Small intestine (tissue), 7 donors: ENCODE measurements at regions not wholly inside any gene's neighbourhood (a gene's known extent, or its start where the extent isn't known, plus 50 kb on each side); places are given as distances from the start of the nearest gene placed in this dataset.
"Not testable (repeated sequence)": the region's sequence is repeated elsewhere in the genome, so short reads cannot be mapped to it uniquely, and the experiment has no call there.

ENCODE experiments used
- DNase-seq, 2 donors: peaks; one replicate each; pipeline versions ENCODE4 v3.0.0 to v3.0.0-alpha.2; 2013
- FAIRE-seq: peaks from 2 replicates; lab custom pipeline; 2012; peaks lifted over from hg19 to GRCh38; lab: Jason Lieb, UNC
- H3K27ac ChIP-seq, 3 donors: one replicate each; pipeline ENCODE4 v1.5.1; 2013; ENCODE audit warnings: low read length in 2 of 3, mild to moderate bottlenecking in 2 of 3, control low read depth in 1 of 3, inconsistent platforms in 1 of 3, low read depth in 1 of 3, moderate library complexity in 1 of 3
- H3K27me3 ChIP-seq, 3 donors: one replicate each; pipeline ENCODE4 v1.6.1; 2013; ENCODE audit warnings: low read length in 3 of 3, inconsistent platforms in 1 of 3; ENCODE audit not compliant: control insufficient read depth in 3 of 3, insufficient read depth in 3 of 3
- H3K36me3 ChIP-seq, 3 donors: one replicate each; pipeline ENCODE4 v1.6.1; 2013; ENCODE audit warnings: low read length in 3 of 3, inconsistent platforms in 1 of 3, low read depth in 1 of 3, mild to moderate bottlenecking in 1 of 3, moderate library complexity in 1 of 3; ENCODE audit not compliant: control insufficient read depth in 3 of 3, insufficient read depth in 2 of 3
- H3K4me1 ChIP-seq, 3 donors: one replicate each; pipeline ENCODE4 v1.6.1; 2013; ENCODE audit warnings: low read length in 2 of 3, inconsistent platforms in 1 of 3, low read depth in 1 of 3, mild to moderate bottlenecking in 1 of 3, moderate library complexity in 1 of 3; ENCODE audit not compliant: control insufficient read depth in 3 of 3, insufficient read depth in 2 of 3
- H3K4me3 ChIP-seq, 3 donors: one replicate each; pipeline ENCODE4 v1.5.1; 2013; ENCODE audit warnings: low read length in 3 of 3, control low read depth in 1 of 3, inconsistent platforms in 1 of 3, low read depth in 1 of 3, mild to moderate bottlenecking in 1 of 3, moderate library complexity in 1 of 3
- H3K9me3 ChIP-seq, 2 donors: one replicate each; pipeline ENCODE4 v1.6.1; 2013; ENCODE audit warnings: low read depth in 1 of 2, low read length in 1 of 2; ENCODE audit not compliant: control insufficient read depth in 2 of 2, insufficient read depth in 1 of 2
- WGBS, 3 donors: extraction: QIAGEN DNeasy Blood & Tissue Kit; methylation state at CpG; one replicate each; pipeline ENCODE4 v1.1.7; 2013; 5-methylcytosine and 5-hydroxymethylcytosine counted together
- donor health status: healthy with polysubstance abuse.
- donor health status: control.
- donor health status: control.
- donor health status: Bipolar disorder and iron deficiency.
- donor health status: healthy.

- Histone ChIP-seq H3K27ac (no peak overlapping the region), H3K4me3 (no peak overlapping the region), H3K36me3 (no peaks in the 10 kb centered on the region), H3K4me1 (no peaks in the 10 kb centered on the region), H3K27me3 (no peaks in the 10 kb centered on the region), H3K9me3 (peaks cover 0 to 7% of the 10 kb centered on the region in 2 donors)
- no peak for FAIRE-seq
- 74 to 91% (median 87%) methylated on average over 3 of the region's 3 CpGs for WGBS, 3 donors
- no peak for DNase-seq
Observed at GRCh38 chr3:163422671-163423070, 1655.6 kb downstream of the SI start.

- H3K4me1 ChIP-seq, result no peaks in the 10 kb centered on the region
- no peak for FAIRE-seq
- H3K27ac ChIP-seq, result no peak overlapping the region
- H3K4me3 ChIP-seq, result no peak overlapping the region
- no peaks in the 10 kb centered on the region for H3K36me3 ChIP-seq
- 71 to 85% (median 84%) methylated on average over 3 of the region's 3 CpGs for WGBS, 3 donors
- H3K9me3 ChIP-seq, result peaks cover 0 to 2% of the 10 kb centered on the region in 2 donors
- DNase-seq, result no peak
- no peaks in the 10 kb centered on the region for H3K27me3 ChIP-seq
Observed at GRCh38 chr3:163391407-163392181, 1686.7 kb downstream of the SI start.

GRCh38 chr3:163384383-163384782, 1693.9 kb downstream of the SI start:
- H3K9me3 ChIP-seq, result no peaks in the 10 kb centered on the region
- 84 to 95% (median 86%) methylated on average over 1 of the region's 1 CpG for WGBS, 3 donors
- no peak for FAIRE-seq
- no peak overlapping the region for H3K27ac ChIP-seq
- no peaks in the 10 kb centered on the region for H3K27me3 ChIP-seq
- no peak overlapping the region for H3K4me3 ChIP-seq
- no peak for DNase-seq
- H3K36me3 ChIP-seq, result no peaks in the 10 kb centered on the region
- no peaks in the 10 kb centered on the region for H3K4me1 ChIP-seq

- no peaks in the 10 kb centered on the region for H3K4me1 ChIP-seq
- WGBS, 3 donors, result 27 to 48% (median 33%) methylated on average over 2 of the region's 2 CpGs
- H3K27ac ChIP-seq, result no peak overlapping the region
- H3K27me3 ChIP-seq, result no peaks in the 10 kb centered on the region
- H3K36me3 ChIP-seq, result no peaks in the 10 kb centered on the region
- FAIRE-seq (no peak), DNase-seq (no peak)
- H3K9me3 ChIP-seq, result no peaks in the 10 kb centered on the region
- H3K4me3 ChIP-seq, result no peak overlapping the region
Observed at GRCh38 chr3:163382183-163382582, 1696.1 kb downstream of the SI start.

- no peaks in the 10 kb centered on the region for H3K4me1 ChIP-seq
- no peak for DNase-seq
- peaks cover 0 to 2% of the 10 kb centered on the region in 2 donors for H3K9me3 ChIP-seq
- H3K27ac ChIP-seq, result no peak overlapping the region
- no peak for FAIRE-seq
- no peaks in the 10 kb centered on the region for H3K27me3 ChIP-seq
- H3K4me3 ChIP-seq, result no peak overlapping the region
- H3K36me3 ChIP-seq, result no peaks in the 10 kb centered on the region
Observed at GRCh38 chr3:163368168-163368567, 1710.1 kb downstream of the SI start.

- FAIRE-seq, result no peak
- DNase-seq, result no peak
- no peaks in the 10 kb centered on the region for H3K27me3 ChIP-seq
- WGBS, 3 donors, result 62 to 70% (median 68%) methylated on average over 4 of the region's 4 CpGs
- no peaks in the 10 kb centered on the region for H3K36me3 ChIP-seq
- no peak overlapping the region for H3K27ac ChIP-seq
- no peak overlapping the region for H3K4me3 ChIP-seq
- H3K9me3 ChIP-seq, result peaks cover 0 to 2% of the 10 kb centered on the region in 2 donors
- no peaks in the 10 kb centered on the region for H3K4me1 ChIP-seq
Observed at GRCh38 chr3:163364717-163365116, 1713.6 kb downstream of the SI start.

GRCh38 chr3:163362151-163362550, 1716.1 kb downstream of the SI start:
- Histone ChIP-seq H3K27me3 (no peaks in the 10 kb centered on the region), H3K27ac (no peak overlapping the region), H3K4me1 (no peaks in the 10 kb centered on the region), H3K36me3 (no peaks in the 10 kb centered on the region), H3K9me3 (peaks cover 0 to 2% of the 10 kb centered on the region in 2 donors), H3K4me3 (no peak overlapping the region)
- DNase-seq (no peak), FAIRE-seq (no peak)
- WGBS, 3 donors, result 62 to 76% (median 66%) methylated on average over 2 of the region's 2 CpGs

GRCh38 chr3:163361357-163361878, 1716.9 kb downstream of the SI start:
- H3K27me3 ChIP-seq, H3K36me3 ChIP-seq, H3K27ac ChIP-seq, FAIRE-seq, H3K4me3 ChIP-seq, H3K4me1 ChIP-seq, DNase-seq, H3K9me3 ChIP-seq: not testable (repeated sequence)
- 91 to 96% (median 92%) methylated on average over 14 to 17 of the region's 17 CpGs for whole genome bisulfite sequencing, 3 donors
